A549 (cell line): ENCODE measurements at regions not wholly inside any gene's neighbourhood (a gene's known extent, or its start where the extent isn't known, plus 50 kb on each side); places are given as distances from the start of the nearest gene placed in this dataset.

ENCODE experiments used
- ATAC-seq, 2 experiments: fragments of 200-7000 bp in 1 of 2; fragments of >200 bp in 1 of 2; cut with Nextera tagmentation in 1 of 2; cut with Tn5 transposase in 1 of 2; 3 replicates each; pipeline versions ENCODE4 v1.8.0 to v1.9.1; 2018 to 2020; ENCODE audit warnings: mild to moderate bottlenecking in 1 of 2, moderate library complexity in 1 of 2
- CTCF ChIA-PET: fragments of 300-600 bp; sonication (Branson Sonifier 250); formaldehyde crosslinking; extraction: SDS; loops from one replicate; lab custom pipeline; 2021; ENCODE audit warnings: antibody characterized with exemption, inconsistent platforms; lab: Yijun Ruan, JAX
- POLR2A ChIA-PET: fragments of 350-600 bp; formaldehyde crosslinking; extraction: SDS; loops from one replicate; lab custom pipeline; 2021; ENCODE audit warnings: antibody characterized with exemption, inconsistent platforms; lab: Yijun Ruan, JAX
- DNase-seq, 2 experiments: peaks; one replicate each; pipeline versions ENCODE4 v3.0.0 to v3.0.0-alpha.2; 2011 to 2016; ENCODE audit warnings: low read depth in 1 of 2, low spot score in 1 of 2
- FAIRE-seq: peaks from 2 replicates; lab custom pipeline; 2011; peaks lifted over from hg19 to GRCh38; lab: Jason Lieb, UNC
- H3K27ac ChIP-seq, 2 experiments: fragments of >200 bp; sonication (Bioruptor Twin); formaldehyde crosslinking; 3 replicates each; pipeline ENCODE4 v1.5.1; 2016 to 2017
- H3K4me1 ChIP-seq: fragments of >200 bp; sonication (Bioruptor Twin); formaldehyde crosslinking; 3 replicates; pipeline ENCODE4 v1.6.1; 2016
- H3K4me2 ChIP-seq: fragments of >200 bp; sonication (Bioruptor Twin); formaldehyde crosslinking; 3 replicates; pipeline ENCODE4 v1.6.1; 2016
- H3K4me3 ChIP-seq: fragments of >200 bp; sonication (Bioruptor Twin); formaldehyde crosslinking; 3 replicates; pipeline ENCODE4 v1.5.1; 2016
- H3K9me3 ChIP-seq: fragments of >200 bp; sonication (Bioruptor Twin); formaldehyde crosslinking; 3 replicates; pipeline ENCODE4 v1.6.1; 2016
- BHLHE40 ChIP-seq: IDR thresholded peaks from 2 replicates; pipeline ENCODE4 v1.6.1; 2012; ENCODE audit warnings: low read depth, low read length, inconsistent platforms
- CBX2 ChIP-seq: fragments of 200-600 bp; sonication (generic); IDR thresholded peaks from 2 replicates; pipeline ENCODE4 v1.6.1; 2016; ENCODE audit warnings: low read depth, mild to moderate bottlenecking, borderline replicate concordance
- CBX8 ChIP-seq: fragments of 200-600 bp; sonication (generic); IDR thresholded peaks from 2 replicates; pipeline ENCODE4 v1.6.1; 2016
- CHD2 ChIP-seq: fragments of 150-350 bp; IDR thresholded peaks from 2 replicates; pipeline ENCODE4 v1.6.1; 2014; ENCODE audit warnings: low read length; ENCODE audit not compliant: partially characterized antibody
- CHD4 ChIP-seq: fragments of 200-600 bp; sonication (generic); IDR thresholded peaks from 2 replicates; pipeline ENCODE4 v1.6.1; 2016; ENCODE audit warnings: antibody characterized with exemption, mild to moderate bottlenecking, borderline replicate concordance
- EHF ChIP-seq: fragments of 250-450 bp; sonication (Bioruptor Pico); IDR thresholded peaks from 2 replicates; pipeline ENCODE4 v1.5.0; 2020; ENCODE audit warnings: mild to moderate bottlenecking
- EP300 ChIP-seq, 2 experiments: fragments of >200 bp; sonication (Bioruptor Twin); formaldehyde crosslinking; IDR thresholded peaks; 2 replicates in 1 of 2; 3 replicates in 1 of 2; pipeline ENCODE4 v1.6.1; 2016 to 2017
- ESRRA ChIP-seq: fragments of 150-350 bp; IDR thresholded peaks from 2 replicates; pipeline ENCODE4 v1.6.1; 2014; ENCODE audit warnings: mild to moderate bottlenecking, low read length, borderline replicate concordance
- FOXS1 ChIP-seq: fragments of 250-450 bp; sonication (Bioruptor Pico); IDR thresholded peaks from 2 replicates; pipeline ENCODE4 v1.5.0; 2020; ENCODE audit warnings: mild to moderate bottlenecking, moderate library complexity
- HOXB13 ChIP-seq: fragments of 250-450 bp; sonication (Bioruptor Pico); IDR thresholded peaks from 2 replicates; pipeline ENCODE4 v1.5.0; 2020; ENCODE audit warnings: low read depth, mild to moderate bottlenecking, moderate library complexity
- JUNB ChIP-seq: fragments of >200 bp; sonication (Bioruptor Twin); formaldehyde crosslinking; IDR thresholded peaks from 2 replicates; pipeline ENCODE4 v1.6.1; 2016
- KDM5A ChIP-seq: fragments of 200-600 bp; sonication (generic); IDR thresholded peaks from 2 replicates; pipeline ENCODE4 v1.6.1; 2016; ENCODE audit warnings: antibody characterized with exemption, mild to moderate bottlenecking
- NFE2L2 ChIP-seq: fragments of 150-350 bp; conservative IDR thresholded peaks from 2 replicates; pipeline ENCODE4 v1.6.1; 2014; ENCODE audit warnings: low read length
- POLR2AphosphoS2 ChIP-seq: conservative IDR thresholded peaks from 2 replicates; pipeline ENCODE4 v1.6.1; 2012; ENCODE audit warnings: low read length, improper control_type of control experiment, inconsistent platforms
- RAD21 ChIP-seq, 2 experiments: fragments of >200 bp in 1 of 2; sonication (Bioruptor Twin) in 1 of 2; formaldehyde crosslinking in 1 of 2; IDR thresholded peaks in 1 of 2; conservative IDR thresholded peaks in 1 of 2; 2 replicates in 1 of 2; 3 replicates in 1 of 2; pipeline ENCODE4 v1.6.1; 2012 to 2018; ENCODE audit warnings: inconsistent platforms in 1 of 2
- RCOR1 ChIP-seq: fragments of 150-350 bp; IDR thresholded peaks from 2 replicates; pipeline ENCODE4 v1.6.1; 2014; ENCODE audit warnings: antibody characterized with exemption, low read length, low read depth
- RFX5 ChIP-seq: fragments of 450-650 bp; IDR thresholded peaks from 2 replicates; pipeline ENCODE4 v1.7.1; 2014; ENCODE audit warnings: antibody characterized with exemption, mild to moderate bottlenecking, moderate library complexity
- SMC3 ChIP-seq: fragments of >200 bp; sonication (Bioruptor Twin); formaldehyde crosslinking; IDR thresholded peaks from 3 replicates; pipeline ENCODE4 v1.6.1; 2018; ENCODE audit warnings: inconsistent platforms
- ZSCAN20 ChIP-seq: fragments of 250-450 bp; sonication (Bioruptor Pico); IDR thresholded peaks from 2 replicates; pipeline ENCODE4 v1.8.0; 2022; ENCODE audit warnings: mild to moderate bottlenecking, moderate library complexity
- WGBS: methylation state at CpG from one replicate; pipeline ENCODE4 v1.1.6; 2017; ENCODE audit errors: missing lambda C conversion rate; 5-methylcytosine and 5-hydroxymethylcytosine counted together
- TF ChIP-seq, protein P1 (sequence below): IDR thresholded peaks from 2 replicates; pipeline ENCODE4 v1.6.1; 2012
- TF ChIP-seq, protein P2 (sequence below): fragments of >200 bp; sonication (Bioruptor Twin); formaldehyde crosslinking; IDR thresholded peaks from 3 replicates; pipeline ENCODE4 v1.5.1; 2016
- TF ChIP-seq, protein P3 (sequence below): IDR thresholded peaks from 2 replicates; pipeline ENCODE4 v1.6.1; 2012; ENCODE audit warnings: low read depth, borderline replicate concordance
- TF ChIP-seq, protein P4 (sequence below): fragments of 450-650 bp; IDR thresholded peaks from 2 replicates; pipeline ENCODE4 v1.6.1; 2014; ENCODE audit warnings: antibody characterized with exemption

DNA sequence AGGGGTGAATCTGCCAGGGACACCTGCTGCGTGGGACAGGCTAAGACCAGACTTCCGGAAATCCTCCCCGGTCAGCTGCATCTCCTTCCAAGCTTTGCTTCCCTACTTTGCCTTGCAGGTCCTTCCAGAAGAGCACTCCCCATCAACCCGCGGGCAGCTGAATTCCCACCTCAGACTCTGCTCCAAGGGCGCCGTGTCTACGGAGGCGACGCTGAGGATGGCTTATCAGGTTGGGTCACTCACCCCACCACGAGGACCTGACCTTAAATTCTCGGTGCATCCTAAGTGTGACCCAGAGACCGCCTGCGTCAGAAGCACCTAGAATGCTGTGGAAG is 78.9 kb upstream of the KMT2C start:
- no peak overlapping the region for H3K27ac ChIP-seq
- no peak for DNase-seq
- no peak overlapping the region for H3K4me3 ChIP-seq
- TF ChIP-seq NFE2L2: no peak
- TF ChIP-seq, protein P1, sequence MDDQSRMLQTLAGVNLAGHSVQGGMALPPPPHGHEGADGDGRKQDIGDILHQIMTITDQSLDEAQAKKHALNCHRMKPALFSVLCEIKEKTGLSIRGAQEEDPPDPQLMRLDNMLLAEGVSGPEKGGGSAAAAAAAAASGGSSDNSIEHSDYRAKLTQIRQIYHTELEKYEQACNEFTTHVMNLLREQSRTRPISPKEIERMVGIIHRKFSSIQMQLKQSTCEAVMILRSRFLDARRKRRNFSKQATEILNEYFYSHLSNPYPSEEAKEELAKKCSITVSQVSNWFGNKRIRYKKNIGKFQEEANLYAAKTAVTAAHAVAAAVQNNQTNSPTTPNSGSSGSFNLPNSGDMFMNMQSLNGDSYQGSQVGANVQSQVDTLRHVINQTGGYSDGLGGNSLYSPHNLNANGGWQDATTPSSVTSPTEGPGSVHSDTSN: no peak
- no peak for TF ChIP-seq RCOR1
- TF ChIP-seq ESRRA: no peak
- no peak for TF ChIP-seq EP300 (IDR thresholded peaks at IDR 0.05)
- TF ChIP-seq JUNB: no peak
- TF ChIP-seq RAD21 (conservative IDR thresholded peaks at IDR 0.05 in 1 of 2, IDR thresholded peaks at IDR 0.05 in 1 of 2): no peak
- TF ChIP-seq EHF: no peak
- no peak for TF ChIP-seq CBX8
- no peak for TF ChIP-seq RFX5
- no peak for TF ChIP-seq BHLHE40
- TF ChIP-seq, protein P2, sequence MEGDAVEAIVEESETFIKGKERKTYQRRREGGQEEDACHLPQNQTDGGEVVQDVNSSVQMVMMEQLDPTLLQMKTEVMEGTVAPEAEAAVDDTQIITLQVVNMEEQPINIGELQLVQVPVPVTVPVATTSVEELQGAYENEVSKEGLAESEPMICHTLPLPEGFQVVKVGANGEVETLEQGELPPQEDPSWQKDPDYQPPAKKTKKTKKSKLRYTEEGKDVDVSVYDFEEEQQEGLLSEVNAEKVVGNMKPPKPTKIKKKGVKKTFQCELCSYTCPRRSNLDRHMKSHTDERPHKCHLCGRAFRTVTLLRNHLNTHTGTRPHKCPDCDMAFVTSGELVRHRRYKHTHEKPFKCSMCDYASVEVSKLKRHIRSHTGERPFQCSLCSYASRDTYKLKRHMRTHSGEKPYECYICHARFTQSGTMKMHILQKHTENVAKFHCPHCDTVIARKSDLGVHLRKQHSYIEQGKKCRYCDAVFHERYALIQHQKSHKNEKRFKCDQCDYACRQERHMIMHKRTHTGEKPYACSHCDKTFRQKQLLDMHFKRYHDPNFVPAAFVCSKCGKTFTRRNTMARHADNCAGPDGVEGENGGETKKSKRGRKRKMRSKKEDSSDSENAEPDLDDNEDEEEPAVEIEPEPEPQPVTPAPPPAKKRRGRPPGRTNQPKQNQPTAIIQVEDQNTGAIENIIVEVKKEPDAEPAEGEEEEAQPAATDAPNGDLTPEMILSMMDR: no peak
- TF ChIP-seq KDM5A: no peak
- TF ChIP-seq, protein P3, sequence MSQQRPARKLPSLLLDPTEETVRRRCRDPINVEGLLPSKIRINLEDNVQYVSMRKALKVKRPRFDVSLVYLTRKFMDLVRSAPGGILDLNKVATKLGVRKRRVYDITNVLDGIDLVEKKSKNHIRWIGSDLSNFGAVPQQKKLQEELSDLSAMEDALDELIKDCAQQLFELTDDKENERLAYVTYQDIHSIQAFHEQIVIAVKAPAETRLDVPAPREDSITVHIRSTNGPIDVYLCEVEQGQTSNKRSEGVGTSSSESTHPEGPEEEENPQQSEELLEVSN: no peak
- no peak overlapping the region for H3K4me2 ChIP-seq
- POLR2A ChIA-PET: no interaction called here
- H3K4me1 ChIP-seq: no peaks in the 10 kb centered on the region
- H3K9me3 ChIP-seq: peaks cover 10% of the 10 kb centered on the region
- ATAC-seq: peak in 1 of 2 experiments; percentile 27; a peak in 3 of 6 replicates
- no peak for FAIRE-seq
- CTCF ChIA-PET: interaction anchor here (0.7 kb wide), 1 partner anchor 128 kb away, joined by 3 read pairs; no protein-coding TSS in a partner anchor
- WGBS: 89% methylated on average over 9 of the region's 14 CpGs

DNA sequence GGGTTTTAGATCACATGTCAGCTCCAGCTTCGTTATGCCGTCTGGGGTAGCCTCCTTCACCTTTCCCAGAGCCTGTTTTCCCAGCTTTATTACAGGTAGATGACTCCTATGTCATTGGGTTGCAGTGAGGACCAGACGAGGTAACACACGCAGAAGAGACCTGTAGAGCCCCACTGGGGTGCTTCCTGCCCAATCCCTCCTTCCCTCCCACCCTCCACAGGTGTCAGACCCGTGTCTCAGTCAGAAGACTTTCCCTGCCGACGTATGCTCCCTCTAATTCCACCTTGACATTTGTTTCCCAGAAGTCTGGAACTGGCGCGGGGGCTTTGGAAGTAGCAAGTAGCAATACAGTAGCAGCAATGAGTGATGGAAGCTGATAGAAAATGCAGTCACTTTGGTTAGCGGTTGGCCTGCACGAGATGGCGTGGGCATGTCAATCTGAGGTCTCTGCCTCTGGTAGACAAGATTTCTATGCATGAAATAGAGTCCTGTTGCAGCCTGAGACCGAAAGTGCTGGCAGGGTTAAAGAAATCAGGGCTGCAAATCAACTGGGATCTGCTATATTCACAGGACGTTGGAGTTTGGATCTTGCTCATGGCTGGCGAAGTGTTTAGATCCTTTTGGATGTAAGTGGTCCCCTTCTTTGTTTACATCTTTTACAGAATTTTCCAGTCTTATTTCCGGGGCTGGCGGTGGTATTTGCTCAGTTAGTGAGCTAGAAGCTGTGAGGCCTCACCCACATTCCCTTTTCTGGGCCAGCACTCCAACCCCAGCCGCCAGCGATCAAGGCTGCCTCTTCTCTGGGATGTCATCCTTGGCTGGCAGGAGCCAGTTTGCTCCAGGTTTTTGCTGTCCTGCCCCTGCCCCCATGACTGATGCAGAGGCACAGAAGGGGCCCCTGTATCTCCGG is 78.3 kb upstream of the KMT2C start:
- POLR2A ChIA-PET: no interaction called here
- Histone ChIP-seq H3K9me3 (peaks cover 4% of the 10 kb centered on the region; the same call in 2 of the 3 replicates), H3K4me1 (no peaks in the 10 kb centered on the region), H3K4me3 (no peak overlapping the region), H3K4me2 (no peak overlapping the region), H3K27ac (no peak overlapping the region)
- CTCF ChIA-PET: no interaction called here
- WGBS: 69% methylated on average over 20 of the region's 20 CpGs
- FAIRE-seq (no peak), ATAC-seq (peak in 1 of 2 experiments; percentile 56; a peak in 3 of 6 replicates), DNase-seq (no peak)
- TF ChIP-seq ZSCAN20 (CRISPR knock-in tag) (no peak), CBX2 (no peak), ESRRA (no peak)

DNA sequence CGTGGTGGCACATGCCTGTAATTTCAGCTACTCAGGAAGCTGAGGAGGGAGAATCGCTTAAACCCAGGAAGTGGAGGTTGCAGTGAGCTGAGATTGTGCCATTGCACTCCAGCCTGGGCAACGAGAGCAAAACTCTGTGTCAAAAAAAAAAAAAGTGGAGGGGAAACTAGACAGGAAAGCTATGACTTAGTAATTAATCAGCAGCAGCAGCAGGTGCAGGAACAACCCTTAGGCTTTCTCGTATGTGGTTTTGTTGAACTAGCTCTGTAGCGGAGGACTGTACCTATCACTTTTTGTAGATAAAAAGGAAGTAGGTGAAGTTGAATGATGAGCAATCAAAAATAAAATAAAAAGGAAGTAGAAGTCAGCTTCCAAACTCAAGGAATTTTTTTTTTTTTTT is 76.9 kb upstream of the KMT2C start:
- no peak overlapping the region for H3K4me2 ChIP-seq
- FAIRE-seq: no peak
- CTCF ChIA-PET: no interaction called here

More for the DNA sequence above, 76.9 kb upstream of the KMT2C start:
- Histone ChIP-seq H3K9me3 (no peaks in the 10 kb centered on the region), H3K27ac (no peak overlapping the region), H3K4me3 (no peak overlapping the region), H3K4me1 (no peaks in the 10 kb centered on the region)
- no peak for ATAC-seq
- WGBS: 81% methylated on average over 5 of the region's 5 CpGs
- no peak for DNase-seq
- no peak for TF ChIP-seq FOXS1 (CRISPR knock-in tag)
- no peak for TF ChIP-seq HOXB13
- no peak for TF ChIP-seq CHD2
- TF ChIP-seq, protein P2: no peak
- TF ChIP-seq, protein P1: no peak
- TF ChIP-seq, protein P4, sequence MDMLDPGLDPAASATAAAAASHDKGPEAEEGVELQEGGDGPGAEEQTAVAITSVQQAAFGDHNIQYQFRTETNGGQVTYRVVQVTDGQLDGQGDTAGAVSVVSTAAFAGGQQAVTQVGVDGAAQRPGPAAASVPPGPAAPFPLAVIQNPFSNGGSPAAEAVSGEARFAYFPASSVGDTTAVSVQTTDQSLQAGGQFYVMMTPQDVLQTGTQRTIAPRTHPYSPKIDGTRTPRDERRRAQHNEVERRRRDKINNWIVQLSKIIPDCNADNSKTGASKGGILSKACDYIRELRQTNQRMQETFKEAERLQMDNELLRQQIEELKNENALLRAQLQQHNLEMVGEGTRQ: no peak
- TF ChIP-seq SMC3: no peak
- TF ChIP-seq ZSCAN20 (CRISPR knock-in tag): no peak
- no peak for TF ChIP-seq POLR2AphosphoS2
- TF ChIP-seq ESRRA: no peak
- TF ChIP-seq CHD4: no peak
- TF ChIP-seq RCOR1: no peak
- POLR2A ChIA-PET: interaction anchor here (0.7 kb wide), 1 partner anchor 49 kb away, joined by 3 read pairs; no protein-coding TSS in a partner anchor
